Right lobe of liver (tissue), 4 donors: ENCODE measurements at regions not wholly inside any gene's neighbourhood (a gene's known extent, or its start where the extent isn't known, plus 50 kb on each side); places are given as distances from the start of the nearest gene placed in this dataset.

Experiments
- POLR2A ChIP-seq: fragments of 450-650 bp; IDR thresholded peaks from one replicate; pipeline ENCODE4 v1.6.1; 2017; ENCODE audit warnings: antibody characterized with exemption, mild to moderate bottlenecking
- TF ChIP-seq, protein P1 (sequence below), 4 donors: fragments of 200-600 bp in 3 of 4; fragments of 450-650 bp in 1 of 4; IDR thresholded peaks; one replicate each; pipeline versions ENCODE4 v1.5.1 to v1.8.0; 2016 to 2022; ENCODE audit warnings: antibody characterized with exemption in 4 of 4, mild to moderate bottlenecking in 2 of 4
- donor health status: DM: no; HTN: no; CAD: no.
- donor health status: DM: no; HTN: no; CAD: no.
- donor health status: DM: no; HTN: yes; CAD: no.

DNA sequence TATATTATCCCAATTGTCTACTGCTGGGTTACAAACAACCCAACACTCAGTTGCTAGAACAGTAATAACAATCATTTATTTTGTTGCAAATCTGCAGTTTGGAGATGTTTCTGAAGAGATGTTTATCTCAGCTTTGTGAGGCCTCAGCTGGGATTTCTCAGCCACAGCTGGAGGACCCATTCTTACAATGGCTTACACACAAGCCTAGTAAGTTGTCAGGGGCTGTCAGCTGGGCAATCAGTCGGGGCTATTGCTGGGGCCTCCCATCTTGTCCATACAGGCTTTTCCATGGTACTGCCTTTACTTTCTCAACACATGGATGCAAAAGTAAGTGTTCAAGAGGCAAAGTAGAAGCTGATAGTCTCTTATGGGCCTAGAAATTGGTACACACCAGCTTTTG, 491.7 kb upstream of the NXPH2 start:
- TF ChIP-seq, protein P1, sequence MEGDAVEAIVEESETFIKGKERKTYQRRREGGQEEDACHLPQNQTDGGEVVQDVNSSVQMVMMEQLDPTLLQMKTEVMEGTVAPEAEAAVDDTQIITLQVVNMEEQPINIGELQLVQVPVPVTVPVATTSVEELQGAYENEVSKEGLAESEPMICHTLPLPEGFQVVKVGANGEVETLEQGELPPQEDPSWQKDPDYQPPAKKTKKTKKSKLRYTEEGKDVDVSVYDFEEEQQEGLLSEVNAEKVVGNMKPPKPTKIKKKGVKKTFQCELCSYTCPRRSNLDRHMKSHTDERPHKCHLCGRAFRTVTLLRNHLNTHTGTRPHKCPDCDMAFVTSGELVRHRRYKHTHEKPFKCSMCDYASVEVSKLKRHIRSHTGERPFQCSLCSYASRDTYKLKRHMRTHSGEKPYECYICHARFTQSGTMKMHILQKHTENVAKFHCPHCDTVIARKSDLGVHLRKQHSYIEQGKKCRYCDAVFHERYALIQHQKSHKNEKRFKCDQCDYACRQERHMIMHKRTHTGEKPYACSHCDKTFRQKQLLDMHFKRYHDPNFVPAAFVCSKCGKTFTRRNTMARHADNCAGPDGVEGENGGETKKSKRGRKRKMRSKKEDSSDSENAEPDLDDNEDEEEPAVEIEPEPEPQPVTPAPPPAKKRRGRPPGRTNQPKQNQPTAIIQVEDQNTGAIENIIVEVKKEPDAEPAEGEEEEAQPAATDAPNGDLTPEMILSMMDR (IDR thresholded peaks at IDR 0.05), result no peak
- TF ChIP-seq POLR2A, result no peak
